Lower lobe of right lung (tissue), 2 donors: ENCODE measurements at regions not wholly inside any gene's neighbourhood (a gene's known extent, or its start where the extent isn't known, plus 50 kb on each side); places are given as distances from the start of the nearest gene placed in this dataset.

Source experiments
- ATAC-seq, 2 donors: fragments of 200-7000 bp; cut with Tn5 transposase; one replicate each; pipeline ENCODE4 v1.9.1; 2020 to 2022; ENCODE audit warnings: mild to moderate bottlenecking in 2 of 2, moderate library complexity in 2 of 2
- DNase-seq: peaks from one replicate; pipeline ENCODE4 v3.0.0-alpha.2; 2020
- H3K27ac ChIP-seq: fragments of 200-600 bp; one replicate; pipeline ENCODE4 v1.8.0; 2022
- H3K27me3 ChIP-seq: fragments of 200-600 bp; one replicate; pipeline ENCODE4 v1.8.0; 2022; ENCODE audit warnings: low read depth
- H3K36me3 ChIP-seq: fragments of 200-600 bp; one replicate; pipeline ENCODE4 v1.8.0; 2022; ENCODE audit warnings: mild to moderate bottlenecking
- H3K4me1 ChIP-seq: fragments of 200-600 bp; one replicate; pipeline ENCODE4 v1.8.0; 2022
- H3K4me3 ChIP-seq: fragments of 200-600 bp; one replicate; pipeline ENCODE4 v1.8.0; 2022; ENCODE audit warnings: mild to moderate bottlenecking
- H3K9me3 ChIP-seq: fragments of 200-600 bp; one replicate; pipeline ENCODE4 v1.8.0; 2022
- intact Hi-C: fragments of 100-400 bp; cut with DNase I; formaldehyde crosslinking; loops from one replicate; pipeline ENCODE4 v1.11.0; 2022
- TF ChIP-seq, protein P1 (sequence below): fragments of 200-600 bp; IDR thresholded peaks from one replicate; pipeline ENCODE4 v1.8.0; 2022; ENCODE audit warnings: antibody characterized with exemption, mild to moderate bottlenecking
- donor health status: DM: no; HTN: yes; CAD: no; lungs with severe emphysema.

DNA sequence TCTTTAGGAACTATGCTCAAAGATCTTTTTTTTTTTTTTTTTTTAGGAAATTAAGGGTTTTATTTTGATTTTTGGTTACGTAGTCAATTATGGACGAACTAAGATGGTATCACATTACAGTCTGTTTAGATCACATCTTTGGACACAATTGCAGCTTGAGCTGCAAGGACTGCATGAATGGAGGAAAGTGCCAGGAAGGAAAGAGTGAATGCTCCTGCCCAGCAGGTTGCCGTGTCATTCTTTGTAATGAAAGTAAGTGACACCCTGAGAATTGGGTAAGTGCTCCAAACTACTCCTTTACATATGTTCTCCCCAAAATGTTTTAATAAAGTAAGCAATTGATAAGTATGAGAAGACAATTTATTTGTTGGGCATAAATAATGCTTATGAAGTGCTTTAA is 716.5 kb upstream of the GOLIM4 start:
- H3K36me3 ChIP-seq: no peaks in the 10 kb centered on the region
- intact Hi-C loops: no loop called here
- no peak for DNase-seq
- H3K9me3 ChIP-seq: no peaks in the 10 kb centered on the region
- H3K27me3 ChIP-seq: no peaks in the 10 kb centered on the region
- H3K27ac ChIP-seq: no peak overlapping the region
- no peak for ATAC-seq
- H3K4me1 ChIP-seq: no peaks in the 10 kb centered on the region
- TF ChIP-seq, protein P1, sequence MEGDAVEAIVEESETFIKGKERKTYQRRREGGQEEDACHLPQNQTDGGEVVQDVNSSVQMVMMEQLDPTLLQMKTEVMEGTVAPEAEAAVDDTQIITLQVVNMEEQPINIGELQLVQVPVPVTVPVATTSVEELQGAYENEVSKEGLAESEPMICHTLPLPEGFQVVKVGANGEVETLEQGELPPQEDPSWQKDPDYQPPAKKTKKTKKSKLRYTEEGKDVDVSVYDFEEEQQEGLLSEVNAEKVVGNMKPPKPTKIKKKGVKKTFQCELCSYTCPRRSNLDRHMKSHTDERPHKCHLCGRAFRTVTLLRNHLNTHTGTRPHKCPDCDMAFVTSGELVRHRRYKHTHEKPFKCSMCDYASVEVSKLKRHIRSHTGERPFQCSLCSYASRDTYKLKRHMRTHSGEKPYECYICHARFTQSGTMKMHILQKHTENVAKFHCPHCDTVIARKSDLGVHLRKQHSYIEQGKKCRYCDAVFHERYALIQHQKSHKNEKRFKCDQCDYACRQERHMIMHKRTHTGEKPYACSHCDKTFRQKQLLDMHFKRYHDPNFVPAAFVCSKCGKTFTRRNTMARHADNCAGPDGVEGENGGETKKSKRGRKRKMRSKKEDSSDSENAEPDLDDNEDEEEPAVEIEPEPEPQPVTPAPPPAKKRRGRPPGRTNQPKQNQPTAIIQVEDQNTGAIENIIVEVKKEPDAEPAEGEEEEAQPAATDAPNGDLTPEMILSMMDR: no peak
- H3K4me3 ChIP-seq: no peak overlapping the region

DNA sequence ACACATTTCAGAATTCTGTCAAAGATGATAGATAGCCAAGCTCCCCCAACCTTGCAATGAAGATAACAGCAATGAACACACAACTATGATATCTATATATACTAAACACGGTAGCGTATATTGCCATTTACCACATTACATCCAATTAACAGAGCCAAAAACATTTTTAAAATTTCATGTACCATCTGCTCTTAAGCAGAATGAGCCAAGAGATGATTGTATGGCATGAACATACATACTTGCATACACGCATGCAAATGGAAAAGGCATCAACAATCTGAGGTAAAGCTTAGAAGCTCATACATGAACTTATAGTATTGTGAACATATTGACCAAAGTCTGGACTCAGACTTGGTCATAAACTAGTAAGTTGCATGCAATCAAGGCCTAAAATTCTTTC is 712.9 kb upstream of the GOLIM4 start:
- no peaks in the 10 kb centered on the region for H3K36me3 ChIP-seq
- intact Hi-C loops: no loop called here
- no peak overlapping the region for H3K4me3 ChIP-seq
- DNase-seq (no peak), ATAC-seq (no peak)
- no peaks in the 10 kb centered on the region for H3K27me3 ChIP-seq
- TF ChIP-seq, protein P1: no peak
- H3K4me1 ChIP-seq: no peaks in the 10 kb centered on the region
- no peaks in the 10 kb centered on the region for H3K9me3 ChIP-seq
- H3K27ac ChIP-seq: no peak overlapping the region

DNA sequence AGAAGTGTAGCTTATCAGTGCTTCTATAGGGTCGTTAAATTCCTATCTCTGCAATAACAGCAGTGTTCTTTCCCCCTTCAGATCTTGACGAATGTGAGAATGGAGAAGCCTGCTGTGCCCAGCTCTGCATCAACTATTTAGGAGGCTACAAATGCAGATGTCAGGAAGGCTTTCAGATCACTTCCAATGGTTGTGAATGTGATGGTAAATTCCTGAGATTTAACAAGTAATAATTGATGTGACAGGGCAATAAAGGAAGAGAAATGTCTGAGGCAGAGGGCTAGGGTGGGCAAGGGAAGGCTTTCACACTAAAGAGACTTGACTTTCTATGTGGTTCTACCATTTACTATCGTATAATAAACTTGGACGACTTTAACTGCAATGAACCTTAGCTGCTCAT is 711.7 kb upstream of the GOLIM4 start:
- Histone ChIP-seq H3K4me1 (no peaks in the 10 kb centered on the region), H3K9me3 (no peaks in the 10 kb centered on the region), H3K27ac (no peak overlapping the region), H3K4me3 (no peak overlapping the region), H3K36me3 (no peaks in the 10 kb centered on the region), H3K27me3 (no peaks in the 10 kb centered on the region)
- no peak for DNase-seq
- intact Hi-C loops: no loop called here
- TF ChIP-seq, protein P1: no peak
- ATAC-seq: no peak

DNA sequence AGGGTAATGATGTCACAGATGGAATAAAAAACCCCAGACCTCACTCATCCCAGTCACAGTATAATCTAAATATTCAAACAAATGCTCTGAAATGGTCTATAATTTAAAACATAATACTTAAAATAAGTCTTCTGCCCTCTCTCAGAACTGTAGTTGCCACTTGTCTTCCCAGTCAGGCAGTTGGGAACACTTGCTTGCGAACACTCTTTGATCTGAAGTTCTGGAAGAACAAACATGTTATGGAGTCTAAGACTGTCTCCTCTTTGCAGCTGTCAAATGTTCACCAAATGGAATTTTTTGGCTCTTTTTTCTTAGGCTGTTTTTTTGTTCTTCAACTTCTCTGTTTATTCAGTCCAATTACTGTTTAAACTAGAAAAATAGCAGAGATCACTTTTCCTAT is 711.1 kb upstream of the GOLIM4 start:
- Histone ChIP-seq H3K27ac (no peak overlapping the region), H3K36me3 (no peaks in the 10 kb centered on the region), H3K4me1 (no peaks in the 10 kb centered on the region), H3K9me3 (no peaks in the 10 kb centered on the region), H3K4me3 (no peak overlapping the region), H3K27me3 (no peaks in the 10 kb centered on the region)
- DNase-seq (no peak), ATAC-seq (no peak)
- TF ChIP-seq, protein P1: no peak
- intact Hi-C loops: no loop called here

DNA sequence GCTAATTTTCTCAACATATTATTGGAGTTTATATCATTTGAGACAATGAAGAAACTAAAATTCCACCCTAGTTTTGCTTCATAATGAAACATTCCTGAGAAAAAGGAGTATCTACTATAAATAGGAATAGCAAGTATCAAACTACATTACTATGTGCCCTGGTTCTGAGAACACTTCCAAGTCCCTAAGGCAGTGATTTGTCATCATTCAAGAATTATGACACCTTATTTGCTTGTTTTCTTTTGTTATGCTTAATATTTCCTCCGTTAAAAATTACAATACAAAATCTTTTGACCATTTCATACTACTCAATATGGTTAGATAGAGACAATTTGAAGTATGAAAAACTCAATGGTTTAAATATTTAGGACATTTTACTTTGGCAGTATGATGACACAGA is 707.8 kb upstream of the GOLIM4 start:
- no peaks in the 10 kb centered on the region for H3K27me3 ChIP-seq
- H3K36me3 ChIP-seq: no peaks in the 10 kb centered on the region
- ATAC-seq (no peak), DNase-seq (no peak)
- no peak overlapping the region for H3K27ac ChIP-seq
- no peaks in the 10 kb centered on the region for H3K4me1 ChIP-seq
- TF ChIP-seq, protein P1: no peak
- intact Hi-C loops: no loop called here
- no peak overlapping the region for H3K4me3 ChIP-seq
- no peaks in the 10 kb centered on the region for H3K9me3 ChIP-seq

DNA sequence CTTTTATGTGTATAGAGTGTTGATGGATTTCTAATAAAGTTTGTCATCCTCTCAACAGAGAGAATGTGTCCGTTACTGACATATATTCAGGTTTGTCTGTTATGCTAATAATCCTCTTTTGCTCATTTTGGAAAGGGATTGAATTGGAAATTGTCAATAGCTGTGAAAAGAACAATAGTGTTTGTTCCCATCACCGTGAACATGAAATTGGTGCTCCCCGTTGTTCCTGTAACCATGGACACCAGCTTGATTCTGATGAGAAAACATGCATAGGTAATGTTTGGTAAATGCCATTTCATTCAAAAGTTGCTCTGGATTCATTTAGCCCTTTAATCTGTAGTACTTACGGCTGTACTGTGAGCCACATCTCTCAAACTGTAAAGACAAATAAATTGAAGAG is 707.0 kb upstream of the GOLIM4 start:
- Histone ChIP-seq H3K36me3 (no peaks in the 10 kb centered on the region), H3K27ac (no peak overlapping the region), H3K4me3 (no peak overlapping the region), H3K27me3 (no peaks in the 10 kb centered on the region), H3K9me3 (no peaks in the 10 kb centered on the region), H3K4me1 (no peaks in the 10 kb centered on the region)
- intact Hi-C loops: no loop called here
- TF ChIP-seq, protein P1: no peak
- DNase-seq (no peak), ATAC-seq (no peak)
